Urinary bladder (tissue), 4 donors: ENCODE measurements at regions not wholly inside any gene's neighbourhood (a gene's known extent, or its start where the extent isn't known, plus 50 kb on each side); places are given as distances from the start of the nearest gene placed in this dataset. TPM values are rescaled to one million over a fixed set of nuclear protein-coding genes. Genes with fewer than 3 reads are reported as not detected.

ENCODE experiments used
- DNase-seq: peaks from one replicate; pipeline ENCODE4 v3.0.0-alpha.2; 2015; ENCODE audit errors: extremely low spot score
- H3K27ac ChIP-seq: one replicate; pipeline ENCODE4 v1.5.1; 2013; ENCODE audit warnings: low read depth, mild to moderate bottlenecking, moderate library complexity
- H3K36me3 ChIP-seq: one replicate; pipeline ENCODE4 v1.6.1; 2013; ENCODE audit warnings: mild to moderate bottlenecking, moderate library complexity; ENCODE audit not compliant: insufficient read depth
- H3K4me1 ChIP-seq: one replicate; pipeline ENCODE4 v1.6.1; 2013; ENCODE audit warnings: mild to moderate bottlenecking, moderate library complexity; ENCODE audit not compliant: insufficient read depth
- H3K4me3 ChIP-seq: one replicate; pipeline ENCODE4 v1.5.1; 2013; ENCODE audit warnings: low read depth, low read length
- WGBS: extraction: QIAGEN DNeasy Blood & Tissue Kit; methylation state at CpG from one replicate; pipeline ENCODE4 v1.1.7; 2013; 5-methylcytosine and 5-hydroxymethylcytosine counted together
- small RNA-seq: library from RNA; depleted of rRNA; stranded (forward); fragments of <200 nt; gene quantifications from one replicate; pipeline ENCODE3, GENCODE V24; 2014
- donor health status: healthy with polysubstance abuse.
- donor health status: healthy.

DNA sequence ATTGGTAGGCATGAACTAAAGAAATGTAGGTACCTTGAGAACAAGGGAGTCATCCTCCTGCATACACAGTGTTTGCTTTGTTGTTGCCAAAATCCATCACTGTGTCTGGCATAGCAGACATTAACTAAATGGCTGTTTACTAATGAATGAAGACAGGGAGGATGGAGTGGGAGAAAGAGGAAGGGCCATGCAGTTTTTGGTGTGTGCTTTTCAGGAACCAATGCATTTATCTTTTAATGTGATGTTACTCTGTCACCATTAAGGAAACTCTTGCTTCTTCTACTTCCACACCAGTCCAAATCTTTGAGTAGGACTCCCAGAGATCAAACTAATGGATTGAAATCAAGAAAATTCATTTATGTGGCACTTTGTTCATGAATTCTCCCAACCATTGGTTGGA lies 55.6 kb upstream of the DUSP10 start:
- Histone ChIP-seq H3K36me3 (no peaks in the 10 kb centered on the region), H3K4me3 (no peak overlapping the region), H3K4me1 (no peaks in the 10 kb centered on the region), H3K27ac (no peak overlapping the region)
- DNase-seq: no peak

DNA sequence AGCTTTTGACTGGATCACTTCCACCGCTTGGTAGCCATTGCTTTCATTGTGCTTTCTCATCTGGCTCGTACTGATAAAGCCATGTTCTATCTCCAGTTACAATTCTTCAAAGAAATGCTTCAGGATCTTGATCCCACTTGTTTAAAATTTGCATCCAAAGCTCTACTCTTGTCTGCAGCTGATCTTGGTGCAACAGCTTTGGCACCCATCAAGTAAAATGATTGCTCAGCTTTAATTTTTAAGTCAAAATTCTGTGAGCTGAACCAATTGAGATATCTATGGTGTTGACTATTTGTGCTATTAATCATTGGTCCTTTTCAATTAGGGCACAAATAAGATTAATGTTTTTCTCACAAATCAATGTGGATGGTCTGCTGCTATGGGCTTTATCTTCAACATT lies 54.8 kb upstream of the DUSP10 start:
- 83% methylated on average over 2 of the region's 2 CpGs for WGBS
- no peak for DNase-seq
- Histone ChIP-seq H3K36me3 (no peaks in the 10 kb centered on the region), H3K4me3 (no peak overlapping the region), H3K27ac (no peak overlapping the region), H3K4me1 (no peaks in the 10 kb centered on the region)

DNA sequence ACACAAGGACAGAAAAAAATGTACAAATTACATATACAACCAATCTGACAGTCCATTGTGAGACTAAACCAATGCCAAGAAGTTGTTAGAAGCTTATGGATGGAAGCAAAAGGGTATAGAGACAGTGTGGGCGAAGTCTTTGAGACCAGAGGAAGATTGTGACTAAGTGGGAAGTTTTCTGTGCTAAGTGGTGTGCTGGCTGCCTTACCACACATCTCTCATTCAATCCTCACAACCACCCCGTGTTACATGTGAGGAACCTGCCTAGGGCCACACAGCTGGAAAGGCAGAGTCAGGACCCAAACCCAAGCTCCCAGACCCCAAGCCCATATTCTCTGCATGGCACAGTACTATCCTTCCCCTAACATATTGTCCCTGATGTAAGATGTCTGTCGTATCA lies 53.5 kb upstream of the DUSP10 start:
- no peaks in the 10 kb centered on the region for H3K4me1 ChIP-seq
- 88% methylated on average over 3 of the region's 3 CpGs for WGBS

DNA sequence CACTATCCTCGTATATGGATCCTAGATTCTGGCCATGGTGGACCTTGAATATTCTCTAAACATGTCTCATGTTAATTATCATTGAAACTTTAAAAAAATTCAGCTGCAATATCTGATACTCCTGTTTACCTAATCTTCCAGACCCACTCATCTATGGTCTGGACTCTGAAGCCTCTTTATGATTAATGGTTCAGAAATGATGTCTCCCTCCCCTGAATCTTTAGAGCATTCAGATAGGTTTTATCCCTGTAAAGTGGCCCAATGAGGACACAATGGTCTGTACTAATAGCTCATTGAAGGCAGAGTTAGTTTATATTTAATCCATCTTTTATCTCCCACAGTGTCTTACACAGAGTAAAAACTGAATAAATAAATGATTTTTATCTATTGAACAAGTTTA lies 53.0 kb upstream of the DUSP10 start:
- no peaks in the 10 kb centered on the region for H3K36me3 ChIP-seq
- WGBS: 85% methylated on average over 1 of the region's 1 CpG
- no peak for DNase-seq
- H3K27ac ChIP-seq: no peak overlapping the region
- no peak overlapping the region for H3K4me3 ChIP-seq
- no peaks in the 10 kb centered on the region for H3K4me1 ChIP-seq

More for the DNA sequence above, 53.5 kb upstream of the DUSP10 start:
- no peaks in the 10 kb centered on the region for H3K36me3 ChIP-seq
- DNase-seq: no peak
- H3K4me3 ChIP-seq: no peak overlapping the region
- H3K27ac ChIP-seq: no peak overlapping the region

DNA sequence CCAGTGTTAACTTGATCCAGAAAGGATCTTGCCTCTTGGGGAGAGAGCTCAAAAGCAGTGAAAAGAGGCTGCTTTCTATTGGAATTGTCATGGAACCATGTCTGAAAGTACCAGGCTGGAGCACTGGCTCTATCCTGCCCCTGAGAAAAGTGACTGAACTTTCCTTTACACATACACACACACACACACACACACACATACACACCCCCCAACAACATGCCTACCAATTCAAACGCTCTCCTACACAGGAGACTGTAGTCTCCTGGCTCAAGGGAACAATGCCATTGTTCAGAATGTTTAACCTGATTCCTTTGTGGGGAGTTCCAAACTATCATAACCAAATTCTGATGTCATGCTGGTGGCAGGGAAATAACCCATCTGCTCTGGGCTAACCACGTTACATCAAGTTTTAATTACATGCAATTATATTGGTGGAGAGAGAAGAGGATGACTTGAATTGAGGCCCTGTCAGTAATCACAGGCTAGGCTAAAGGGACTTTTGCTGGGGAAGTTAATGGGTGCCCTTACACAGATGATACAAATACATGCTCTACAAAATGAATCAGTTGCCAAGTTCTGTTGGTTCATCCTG lies 52.3 kb upstream of the DUSP10 start:
- Histone ChIP-seq H3K4me1 (no peaks in the 10 kb centered on the region), H3K27ac (no peak overlapping the region), H3K4me3 (no peak overlapping the region), H3K36me3 (no peaks in the 10 kb centered on the region)
- 56% methylated on average over 2 of the region's 2 CpGs for WGBS
- DNase-seq: no peak

DNA sequence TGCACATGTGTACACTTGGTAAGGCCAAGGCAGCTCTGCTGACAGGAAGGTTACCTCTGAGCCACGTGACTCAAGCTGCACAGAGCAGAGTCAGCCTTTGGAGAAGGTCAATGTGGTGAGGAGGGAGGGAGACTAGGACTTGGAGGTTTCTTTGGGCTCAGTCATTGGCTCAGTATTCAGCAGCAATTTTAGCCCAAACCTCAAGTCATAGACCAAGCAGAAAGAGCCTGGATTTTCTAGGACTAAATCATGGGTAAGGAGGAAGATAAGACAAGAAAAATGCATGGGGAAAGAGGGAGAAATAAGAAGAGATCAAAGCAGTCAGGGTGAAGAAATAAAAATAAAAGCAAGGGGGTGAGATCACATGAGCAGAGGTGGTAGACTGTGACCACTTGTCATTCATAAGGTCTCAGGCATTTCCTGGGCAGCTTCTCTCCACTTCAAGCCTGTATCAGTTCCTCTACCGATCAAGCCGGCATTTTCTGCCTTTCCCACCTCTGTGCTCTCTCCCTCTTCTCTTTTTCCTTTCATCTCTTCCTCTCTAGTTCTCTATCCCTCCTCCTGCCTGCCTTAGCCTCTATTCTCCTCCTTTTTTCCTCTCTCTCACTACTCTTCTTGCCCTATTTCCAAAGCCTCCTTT lies 51.7 kb upstream of the DUSP10 start:
- Histone ChIP-seq H3K4me3 (no peak overlapping the region), H3K36me3 (no peaks in the 10 kb centered on the region), H3K27ac (no peak overlapping the region), H3K4me1 (no peaks in the 10 kb centered on the region)
- no peak for DNase-seq
- 79% methylated on average over 3 of the region's 3 CpGs for WGBS

DNA sequence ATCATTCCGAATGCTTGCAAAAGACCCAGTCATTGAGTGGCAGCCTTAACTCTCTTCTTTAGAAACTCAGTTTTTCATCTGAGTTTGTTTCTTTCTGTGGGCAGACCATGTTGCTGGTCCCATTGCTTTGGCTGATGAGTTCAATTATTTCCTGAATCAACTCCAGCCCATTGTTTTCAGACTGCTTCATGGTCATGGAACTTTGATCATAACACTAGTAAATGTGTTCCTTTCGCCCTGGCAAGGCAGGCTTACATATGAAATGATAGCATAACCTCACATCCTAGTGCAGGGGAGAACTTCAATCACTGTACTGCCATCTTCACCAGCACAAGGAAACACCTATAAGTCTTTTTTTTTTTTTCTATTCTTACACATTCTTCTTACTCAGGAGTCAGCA lies 50.0 kb upstream of the DUSP10 start:
- 94% methylated on average over 2 of the region's 2 CpGs for WGBS
- DNase-seq: no peak
- no peaks in the 10 kb centered on the region for H3K36me3 ChIP-seq
- H3K27ac ChIP-seq: no peak overlapping the region
- H3K4me3 ChIP-seq: no peak overlapping the region
- H3K4me1 ChIP-seq: no peaks in the 10 kb centered on the region

Small RNAs in the stretch of these regions (small RNA-seq; reads per million reads assigned to genes)
- gene RNU6-403P: not detected
